CD14-positive monocyte (primary cell): ENCODE measurements at regions not wholly inside any gene's neighbourhood (a gene's known extent, or its start where the extent isn't known, plus 50 kb on each side); places are given as distances from the start of the nearest gene placed in this dataset.

Experiments
- DNase-seq, 3 donors: peaks; one replicate each; pipeline ENCODE4 v3.0.0-alpha.2; 2011 to 2022
- H2AFZ ChIP-seq: 2 replicates; pipeline ENCODE4 v1.6.0; 2012; ENCODE audit warnings: mild to moderate bottlenecking, low read depth, low read length, inconsistent platforms; ENCODE audit not compliant: insufficient read depth, poor library complexity, severe bottlenecking
- H3K27ac ChIP-seq, 2 donors: 1 replicate in 1 of 2; 2 replicates in 1 of 2; pipeline ENCODE4 v1.5.1; 2012 to 2013; ENCODE audit warnings: low read length in 2 of 2, control low read depth in 1 of 2, inconsistent platforms in 1 of 2, low read depth in 1 of 2, mild to moderate bottlenecking in 1 of 2
- H3K27me3 ChIP-seq, 2 donors: one replicate each; pipeline versions ENCODE4 v1.6.0 to v1.6.1; 2011 to 2013; ENCODE audit warnings: low read length in 2 of 2; ENCODE audit not compliant: control insufficient read depth in 2 of 2, insufficient read depth in 2 of 2
- H3K36me3 ChIP-seq, 2 donors: replicated peaks in 1 of 2; 1 replicate in 1 of 2; 2 replicates in 1 of 2; pipeline versions ENCODE4 v1.5.1 to v1.6.1; 2012 to 2013; ENCODE audit warnings: low read length in 2 of 2, control low read depth in 1 of 2, inconsistent platforms in 1 of 2, mild to moderate bottlenecking in 1 of 2; ENCODE audit not compliant: insufficient read depth in 2 of 2, control insufficient read depth in 1 of 2
- H3K4me1 ChIP-seq, 2 donors: 1 replicate in 1 of 2; 2 replicates in 1 of 2; pipeline versions ENCODE4 v1.5.1 to v1.6.1; 2012 to 2013; ENCODE audit warnings: low read length in 2 of 2, control low read depth in 1 of 2, inconsistent platforms in 1 of 2, mild to moderate bottlenecking in 1 of 2, moderate library complexity in 1 of 2; ENCODE audit not compliant: insufficient read depth in 2 of 2, control insufficient read depth in 1 of 2
- H3K4me2 ChIP-seq: replicated peaks from 2 replicates; pipeline ENCODE3; 2012; ENCODE audit warnings: low read length, moderate library complexity, mild to moderate bottlenecking; ENCODE audit not compliant: poor library complexity, severe bottlenecking; ENCODE audit errors: extremely low read depth
- H3K4me3 ChIP-seq, 3 experiments: fragments of 200-600 bp in 1 of 3; sonication (generic) in 1 of 3; replicated peaks in 1 of 3; 1 replicate in 2 of 3; 2 replicates in 1 of 3; pipeline ENCODE4 v1.5.1; 2011 to 2013; ENCODE audit warnings: low read length in 3 of 3, mild to moderate bottlenecking in 3 of 3, control low read depth in 2 of 3, low read depth in 2 of 3, inconsistent platforms in 1 of 3, moderate library complexity in 1 of 3
- H3K79me2 ChIP-seq: 2 replicates; pipeline ENCODE4 v1.6.0; 2012; ENCODE audit warnings: mild to moderate bottlenecking, control low read depth, inconsistent platforms, low read length, moderate library complexity; ENCODE audit not compliant: insufficient read depth
- H3K9ac ChIP-seq: 2 replicates; pipeline ENCODE4 v1.6.0; 2017; ENCODE audit warnings: low read length, mild to moderate bottlenecking; ENCODE audit not compliant: insufficient read depth, poor library complexity, severe bottlenecking
- H3K9me3 ChIP-seq, 2 donors: replicated peaks in 1 of 2; 1 replicate in 1 of 2; 2 replicates in 1 of 2; pipeline versions ENCODE4 v1.5.1 to v1.6.1; 2012 to 2013; ENCODE audit warnings: low read length in 2 of 2, control low read depth in 1 of 2; ENCODE audit not compliant: control insufficient read depth in 1 of 2, insufficient read depth in 1 of 2
- H4K20me1 ChIP-seq: 2 replicates; pipeline ENCODE4 v1.6.0; 2012; ENCODE audit warnings: mild to moderate bottlenecking, low read length, control low read depth, moderate library complexity; ENCODE audit not compliant: insufficient read depth
- H3K27ac Mint-ChIP-seq, 7 donors: one replicate each; pipeline ENCODE4 v1.8.0; 2020; ENCODE audit warnings: mild to moderate bottlenecking in 7 of 7, mixed read lengths in 7 of 7, moderate library complexity in 6 of 7, inconsistent platforms in 2 of 7
- H3K27me3 Mint-ChIP-seq, 3 donors: one replicate each; pipeline ENCODE4 v1.8.0; 2021 to 2022; ENCODE audit warnings: low read depth in 3 of 3, mild to moderate bottlenecking in 3 of 3, mixed read lengths in 3 of 3, moderate library complexity in 3 of 3, inconsistent platforms in 1 of 3
- H3K36me3 Mint-ChIP-seq, 2 donors: one replicate each; pipeline ENCODE4 v1.8.0; 2020; ENCODE audit warnings: mixed read lengths in 2 of 2, inconsistent platforms in 1 of 2, mild to moderate bottlenecking in 1 of 2
- H3K4me1 Mint-ChIP-seq: one replicate; pipeline ENCODE4 v1.8.0; 2020; ENCODE audit warnings: mild to moderate bottlenecking, mixed read lengths
- H3K4me3 Mint-ChIP-seq, 2 donors: one replicate each; pipeline ENCODE4 v1.8.0; 2020; ENCODE audit warnings: mild to moderate bottlenecking in 2 of 2, mixed read lengths in 2 of 2, moderate library complexity in 1 of 2
- H3K9me3 Mint-ChIP-seq, 7 donors: one replicate each; pipeline ENCODE4 v1.8.0; 2020 to 2022; ENCODE audit warnings: mixed read lengths in 7 of 7, mild to moderate bottlenecking in 6 of 7, moderate library complexity in 6 of 7, inconsistent platforms in 2 of 7
- CTCF ChIP-seq: fragments of 200-600 bp; IDR thresholded peaks from one replicate; pipeline ENCODE4 v1.8.0; 2022; ENCODE audit warnings: antibody characterized with exemption, mild to moderate bottlenecking
- WGBS: methylation state at CpG from one replicate; pipeline ENCODE4 v1.1.5; 2013; ENCODE audit warnings: missing lambda C conversion rate; ENCODE audit not compliant: insufficient coverage; 5-methylcytosine and 5-hydroxymethylcytosine counted together
- intact Hi-C, 2 donors: fragments of 100-400 bp; cut with micrococcal nuclease; formaldehyde crosslinking; loops; one replicate each; pipeline versions ENCODE4 v1.15.0 to v1.15.1; 2023

GRCh38 chr3:110343376-110343775, 728.2 kb upstream of the NECTIN3 start:
- Histone ChIP-seq H4K20me1 (no peaks in the 10 kb centered on the region), H3K27me3 (no peaks in the 10 kb centered on the region), H2AFZ (no peak overlapping the region), H3K4me3 (no peak overlapping the region), H3K9ac (no peak overlapping the region), H3K27ac (no peak overlapping the region), H3K4me1 (no peaks in the 10 kb centered on the region), H3K79me2 (no peaks in the 10 kb centered on the region), H3K36me3 (no peaks in the 10 kb centered on the region), H3K4me2 (no peak overlapping the region), H3K9me3 (no peaks in the 10 kb centered on the region)
- DNase-seq, result no peak
- intact Hi-C loops, result no loop called here
- WGBS, result 100% methylated on average over 1 of the region's 3 CpGs
- no peak for TF ChIP-seq CTCF
- Mint-ChIP-seq H3K4me1 (no peaks in the 10 kb centered on the region), H3K4me3 (no peak overlapping the region), H3K9me3 (peaks cover 0 to 3% (median 0%) of the 10 kb centered on the region in 7 donors), H3K27ac (no peak overlapping the region), H3K36me3 (no peaks in the 10 kb centered on the region), H3K27me3 (no peaks in the 10 kb centered on the region)

GRCh38 chr3:110343945-110344344, 727.7 kb upstream of the NECTIN3 start:
- Histone ChIP-seq H3K4me1 (no peaks in the 10 kb centered on the region), H3K4me3 (no peak overlapping the region), H3K79me2 (no peaks in the 10 kb centered on the region), H3K4me2 (no peak overlapping the region), H3K36me3 (no peaks in the 10 kb centered on the region), H3K27ac (no peak overlapping the region), H4K20me1 (no peaks in the 10 kb centered on the region), H3K9me3 (no peaks in the 10 kb centered on the region), H3K9ac (no peak overlapping the region), H3K27me3 (no peaks in the 10 kb centered on the region), H2AFZ (no peak overlapping the region)
- DNase-seq, result no peak
- H3K4me1 Mint-ChIP-seq, result no peaks in the 10 kb centered on the region
- WGBS, result no CpG with 5 or more reads among the region's 1 CpG
- H3K36me3 Mint-ChIP-seq, result no peaks in the 10 kb centered on the region
- H3K27me3 Mint-ChIP-seq, result no peaks in the 10 kb centered on the region
- intact Hi-C loops, result no loop called here
- no peak overlapping the region for H3K27ac Mint-ChIP-seq
- peaks cover 0 to 4% (median 2%) of the 10 kb centered on the region in 7 donors for H3K9me3 Mint-ChIP-seq
- no peak overlapping the region for H3K4me3 Mint-ChIP-seq
- TF ChIP-seq CTCF, result no peak
